DOHH2 (cell line): ENCODE measurements at regions not wholly inside any gene's neighbourhood (a gene's known extent, or its start where the extent isn't known, plus 50 kb on each side); places are given as distances from the start of the nearest gene placed in this dataset.

Experiments
- EZH2phosphoT487 ChIP-seq: fragments of 200-600 bp; sonication (generic); IDR thresholded peaks from 2 replicates; pipeline ENCODE4 v1.6.1; 2017; ENCODE audit warnings: borderline replicate concordance, mild to moderate bottlenecking, antibody characterized with exemption, low read length, moderate library complexity, mixed read lengths
- TF ChIP-seq, protein P1 (sequence below): fragments of 200-600 bp; sonication (generic); IDR thresholded peaks from one replicate; pipeline ENCODE4 v1.5.1; 2014; ENCODE audit warnings: antibody characterized with exemption, mild to moderate bottlenecking, low read depth, low read length; ENCODE audit not compliant: poor library complexity, severe bottlenecking

DNA sequence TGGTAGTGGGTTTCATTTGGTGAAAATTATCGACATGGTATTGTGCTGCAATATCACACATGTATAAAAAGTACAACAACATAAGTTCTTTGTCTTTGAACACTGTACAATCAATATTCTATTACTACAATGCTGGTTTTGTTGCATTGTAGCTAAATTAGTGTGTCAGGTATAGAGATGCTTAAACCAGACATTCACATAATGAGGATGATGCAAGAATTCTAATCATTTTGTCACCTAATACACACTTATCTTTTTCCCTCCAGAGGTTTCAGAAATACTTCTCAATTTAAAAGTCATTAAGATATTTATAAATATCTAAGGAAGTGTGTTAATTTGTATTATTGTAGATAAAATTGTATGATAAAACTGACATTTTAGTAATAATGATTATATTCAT lies 174.8 kb upstream of the MAN1A1 start:
- TF ChIP-seq, protein P1, sequence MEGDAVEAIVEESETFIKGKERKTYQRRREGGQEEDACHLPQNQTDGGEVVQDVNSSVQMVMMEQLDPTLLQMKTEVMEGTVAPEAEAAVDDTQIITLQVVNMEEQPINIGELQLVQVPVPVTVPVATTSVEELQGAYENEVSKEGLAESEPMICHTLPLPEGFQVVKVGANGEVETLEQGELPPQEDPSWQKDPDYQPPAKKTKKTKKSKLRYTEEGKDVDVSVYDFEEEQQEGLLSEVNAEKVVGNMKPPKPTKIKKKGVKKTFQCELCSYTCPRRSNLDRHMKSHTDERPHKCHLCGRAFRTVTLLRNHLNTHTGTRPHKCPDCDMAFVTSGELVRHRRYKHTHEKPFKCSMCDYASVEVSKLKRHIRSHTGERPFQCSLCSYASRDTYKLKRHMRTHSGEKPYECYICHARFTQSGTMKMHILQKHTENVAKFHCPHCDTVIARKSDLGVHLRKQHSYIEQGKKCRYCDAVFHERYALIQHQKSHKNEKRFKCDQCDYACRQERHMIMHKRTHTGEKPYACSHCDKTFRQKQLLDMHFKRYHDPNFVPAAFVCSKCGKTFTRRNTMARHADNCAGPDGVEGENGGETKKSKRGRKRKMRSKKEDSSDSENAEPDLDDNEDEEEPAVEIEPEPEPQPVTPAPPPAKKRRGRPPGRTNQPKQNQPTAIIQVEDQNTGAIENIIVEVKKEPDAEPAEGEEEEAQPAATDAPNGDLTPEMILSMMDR = no peak
- TF ChIP-seq EZH2phosphoT487 = no peak
